Gastrocnemius medialis (tissue), 4 donors: ENCODE measurements at regions not wholly inside any gene's neighbourhood (a gene's known extent, or its start where the extent isn't known, plus 50 kb on each side); places are given as distances from the start of the nearest gene placed in this dataset.

Source experiments
- POLR2A ChIP-seq, 2 donors: fragments of 450-650 bp; IDR thresholded peaks; one replicate each; pipeline ENCODE4 v1.6.1; 2017; ENCODE audit warnings: antibody characterized with exemption in 2 of 2, mild to moderate bottlenecking in 2 of 2, moderate library complexity in 2 of 2
- TF ChIP-seq, protein P1 (sequence below), 5 experiments: fragments of 450-650 bp in 3 of 5; fragments of 200-600 bp in 2 of 5; sonication (generic) in 2 of 5; IDR thresholded peaks in 4 of 5; conservative IDR thresholded peaks in 1 of 5; 1 replicate in 4 of 5; 2 replicates in 1 of 5; pipeline ENCODE4 v1.5.1; 2016 to 2019; ENCODE audit warnings: antibody characterized with exemption in 5 of 5, mild to moderate bottlenecking in 3 of 5, moderate library complexity in 3 of 5

DNA sequence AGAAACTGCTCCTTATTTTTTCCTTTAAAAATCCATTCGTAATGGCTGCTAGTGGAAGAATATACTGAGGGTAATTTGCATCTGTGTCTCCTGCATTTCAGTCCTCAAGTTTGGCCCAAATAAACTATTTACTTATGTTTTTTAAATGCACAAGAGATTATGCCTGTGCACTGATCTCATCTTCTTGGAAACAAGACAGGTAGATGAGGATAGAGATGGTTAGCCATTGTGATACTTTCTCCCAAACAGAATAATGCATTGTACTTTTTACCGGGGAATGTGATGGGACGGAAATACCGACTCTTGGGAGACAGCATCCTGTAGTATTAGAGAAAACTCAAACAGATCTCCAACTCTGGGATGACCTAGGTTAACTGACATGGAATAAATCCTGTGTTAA, 72.5 kb upstream of the DAB2 start:
- TF ChIP-seq, protein P1, sequence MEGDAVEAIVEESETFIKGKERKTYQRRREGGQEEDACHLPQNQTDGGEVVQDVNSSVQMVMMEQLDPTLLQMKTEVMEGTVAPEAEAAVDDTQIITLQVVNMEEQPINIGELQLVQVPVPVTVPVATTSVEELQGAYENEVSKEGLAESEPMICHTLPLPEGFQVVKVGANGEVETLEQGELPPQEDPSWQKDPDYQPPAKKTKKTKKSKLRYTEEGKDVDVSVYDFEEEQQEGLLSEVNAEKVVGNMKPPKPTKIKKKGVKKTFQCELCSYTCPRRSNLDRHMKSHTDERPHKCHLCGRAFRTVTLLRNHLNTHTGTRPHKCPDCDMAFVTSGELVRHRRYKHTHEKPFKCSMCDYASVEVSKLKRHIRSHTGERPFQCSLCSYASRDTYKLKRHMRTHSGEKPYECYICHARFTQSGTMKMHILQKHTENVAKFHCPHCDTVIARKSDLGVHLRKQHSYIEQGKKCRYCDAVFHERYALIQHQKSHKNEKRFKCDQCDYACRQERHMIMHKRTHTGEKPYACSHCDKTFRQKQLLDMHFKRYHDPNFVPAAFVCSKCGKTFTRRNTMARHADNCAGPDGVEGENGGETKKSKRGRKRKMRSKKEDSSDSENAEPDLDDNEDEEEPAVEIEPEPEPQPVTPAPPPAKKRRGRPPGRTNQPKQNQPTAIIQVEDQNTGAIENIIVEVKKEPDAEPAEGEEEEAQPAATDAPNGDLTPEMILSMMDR (IDR thresholded peaks at IDR 0.05 in 4 of 5, conservative IDR thresholded peaks at IDR 0.05 in 1 of 5) = no peak
- TF ChIP-seq POLR2A (IDR thresholded peaks at IDR 0.05) = no peak
